HG02970 (cell line): ENCODE measurements at regions not wholly inside any gene's neighbourhood (a gene's known extent, or its start where the extent isn't known, plus 50 kb on each side); places are given as distances from the start of the nearest gene placed in this dataset.
"Not testable (repeated sequence)": the region's sequence is repeated elsewhere in the genome, so short reads cannot be mapped to it uniquely, and the experiment has no call there.

Experiments used
- ATAC-seq: cut with Tn5 transposase; IDR thresholded peaks from one replicate; pipeline ENCODE4 v1.9.1; 2021; ENCODE audit warnings: mild to moderate bottlenecking, moderate library complexity, moderate number of reproducible peaks; ENCODE audit not compliant: unreplicated experiment, low FRiP score

- not testable (repeated sequence) for ATAC-seq
These were observed 69.5 kb downstream of the NPIPA7 start for GRCh38 chr16:16448423-16448822.

GRCh38 chr16:16449712-16450237, 70.8 kb downstream of the NPIPA7 start:
- ATAC-seq, result not testable (repeated sequence)

- ATAC-seq, result not testable (repeated sequence)
These were observed 72.9 kb downstream of the NPIPA7 start for GRCh38 chr16:16451721-16452410.

- not testable (repeated sequence) for ATAC-seq
These were observed 79.6 kb downstream of the NPIPA7 start for GRCh38 chr16:16458579-16458978.

DNA sequence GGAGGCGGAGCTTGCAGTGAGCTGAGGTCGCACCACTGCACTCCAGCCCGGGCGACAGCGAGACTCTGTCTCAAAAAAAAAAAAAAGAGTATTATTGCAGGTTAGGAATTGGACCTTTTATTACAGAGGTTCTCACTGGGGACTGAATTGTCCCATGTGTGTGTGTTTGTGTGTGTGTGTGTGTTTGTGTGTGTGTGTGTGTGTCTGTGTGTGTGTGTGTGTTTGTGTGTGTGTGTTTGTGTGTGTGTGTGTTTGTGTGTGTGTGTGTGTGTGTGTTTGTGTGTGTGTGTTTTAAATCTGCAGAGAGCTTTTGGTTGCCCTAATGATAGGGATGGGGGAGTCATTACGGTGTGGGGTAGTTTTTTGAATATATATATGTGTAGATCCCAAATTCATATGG, 84.9 kb downstream of the NPIPA7 start:
- ATAC-seq, result not testable (repeated sequence)

- not testable (repeated sequence) for ATAC-seq
These were observed 110.0 kb downstream of the NPIPA7 start for GRCh38 chr16:16488919-16489318.

DNA sequence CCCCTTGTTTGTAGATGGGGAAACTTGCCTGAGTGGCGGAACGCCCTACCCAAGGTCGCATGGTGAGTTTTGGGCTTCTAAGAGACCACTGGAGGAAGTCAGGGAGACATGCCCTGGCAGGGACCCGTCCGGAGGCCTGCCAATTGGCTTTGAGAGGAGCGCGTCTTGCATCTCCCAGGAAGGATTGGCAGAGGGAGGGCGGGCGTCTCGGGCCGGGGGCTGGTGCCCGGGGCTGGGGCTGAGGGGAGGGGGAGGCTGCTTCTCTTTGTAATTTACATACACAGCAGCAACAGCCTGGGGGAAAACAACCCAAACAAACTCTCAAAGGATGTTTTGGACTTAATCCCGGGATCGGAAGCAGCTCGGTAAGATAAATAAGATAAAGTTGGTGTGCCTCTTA, 110.5 kb downstream of the NPIPA7 start:
- not testable (repeated sequence) for ATAC-seq

DNA sequence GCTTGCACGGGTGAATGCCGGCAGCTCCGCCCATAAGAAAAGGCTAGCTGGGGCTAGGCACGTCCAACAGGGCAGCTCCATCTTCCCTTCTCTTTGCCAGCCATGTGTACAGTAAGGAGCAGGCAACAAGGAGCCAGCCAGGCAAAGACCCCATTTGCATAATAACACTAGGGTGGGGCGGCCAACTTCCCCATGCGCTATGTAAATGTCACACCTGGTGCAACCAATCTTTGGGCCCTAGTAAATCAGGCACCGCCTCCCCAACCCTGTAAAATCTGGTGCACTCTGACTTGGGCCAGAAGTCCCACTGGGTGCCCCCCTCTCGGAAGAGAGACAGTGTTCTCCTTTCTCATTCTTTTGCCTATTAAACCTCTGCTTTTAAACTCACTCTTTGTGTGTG, 115.2 kb downstream of the NPIPA7 start:
- not testable (repeated sequence) for ATAC-seq

DNA sequence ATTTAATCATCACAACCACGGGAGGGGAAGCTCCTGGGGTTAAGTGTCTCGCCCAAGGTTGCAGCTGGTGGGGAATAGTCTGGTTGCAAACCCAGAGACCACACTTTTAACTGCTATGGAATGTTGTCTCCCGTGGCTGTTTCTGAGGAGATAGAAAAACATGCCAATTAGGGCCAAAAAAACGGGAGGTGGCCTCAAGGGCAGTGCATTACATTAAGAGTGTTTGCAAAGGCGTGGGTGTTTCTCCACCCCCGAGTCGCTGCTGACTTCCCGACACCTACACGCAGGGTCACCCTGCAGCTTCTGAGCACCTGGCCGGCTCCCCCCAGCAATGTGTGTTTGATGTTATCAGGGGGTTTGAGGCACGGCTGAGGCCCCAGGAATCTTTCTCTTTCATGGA, 116.1 kb downstream of the NPIPA7 start:
- ATAC-seq, result not testable (repeated sequence)

DNA sequence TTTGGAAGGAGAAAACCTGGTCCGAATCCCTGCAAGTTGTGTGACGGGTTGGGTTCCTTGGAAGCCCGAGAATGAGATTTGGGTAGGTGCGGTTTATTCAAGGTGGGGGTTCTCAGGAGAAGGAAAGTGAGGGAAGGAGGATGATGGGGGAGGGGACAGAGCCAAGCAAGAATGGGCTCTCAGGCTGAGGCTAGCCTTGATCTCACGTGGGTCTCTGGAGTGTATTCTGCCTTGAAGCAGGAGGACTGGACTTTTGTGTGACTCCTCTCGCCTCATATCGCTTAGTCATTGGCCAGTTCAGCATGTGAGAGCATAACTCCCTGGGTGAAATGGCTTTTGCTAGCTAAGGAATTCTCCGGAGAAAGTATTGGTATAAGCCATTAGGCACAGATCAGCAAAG, 120.9 kb downstream of the NPIPA7 start:
- ATAC-seq, result not testable (repeated sequence)

GRCh38 chr16:16507041-16507440, 128.1 kb downstream of the NPIPA7 start:
- not testable (repeated sequence) for ATAC-seq

DNA sequence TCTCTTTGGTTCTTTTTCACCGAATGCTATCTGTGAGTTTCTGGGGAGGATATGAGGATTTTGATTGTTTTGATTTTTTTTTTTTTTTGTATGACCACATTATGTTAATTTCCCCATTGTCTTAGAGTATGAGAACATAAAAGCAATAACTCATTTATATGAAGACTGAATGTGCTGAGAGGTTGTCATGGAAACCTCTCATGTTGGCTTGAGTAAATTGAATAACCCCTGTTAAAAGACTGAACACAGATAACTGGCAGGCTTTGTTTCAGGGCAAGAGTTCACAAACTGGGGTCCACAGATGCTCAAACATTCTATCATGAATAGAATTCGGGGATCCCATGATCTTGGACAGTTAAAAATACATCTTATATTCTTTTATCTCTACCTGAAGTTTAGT, 129.4 kb downstream of the NPIPA7 start:
- not testable (repeated sequence) for ATAC-seq

DNA sequence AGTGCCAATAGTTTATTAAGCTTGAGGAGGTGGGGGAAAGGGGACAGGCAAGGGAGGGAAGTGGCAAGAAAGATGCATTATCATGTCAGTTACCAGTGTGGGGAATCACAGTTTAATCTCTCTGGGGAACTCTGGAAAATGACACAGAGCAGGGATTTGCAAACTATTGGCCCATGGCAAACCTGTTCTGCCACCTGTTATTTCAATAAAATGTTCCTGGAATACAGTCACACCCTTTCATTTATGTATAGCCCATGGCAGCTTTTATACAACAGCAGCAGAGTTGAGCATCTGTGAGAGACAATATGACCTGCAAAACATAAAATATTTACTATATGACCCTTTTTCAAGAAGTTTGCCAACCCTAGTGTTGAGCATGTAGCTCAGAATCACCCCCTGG, 140.5 kb downstream of the NPIPA7 start:
- not testable (repeated sequence) for ATAC-seq

DNA sequence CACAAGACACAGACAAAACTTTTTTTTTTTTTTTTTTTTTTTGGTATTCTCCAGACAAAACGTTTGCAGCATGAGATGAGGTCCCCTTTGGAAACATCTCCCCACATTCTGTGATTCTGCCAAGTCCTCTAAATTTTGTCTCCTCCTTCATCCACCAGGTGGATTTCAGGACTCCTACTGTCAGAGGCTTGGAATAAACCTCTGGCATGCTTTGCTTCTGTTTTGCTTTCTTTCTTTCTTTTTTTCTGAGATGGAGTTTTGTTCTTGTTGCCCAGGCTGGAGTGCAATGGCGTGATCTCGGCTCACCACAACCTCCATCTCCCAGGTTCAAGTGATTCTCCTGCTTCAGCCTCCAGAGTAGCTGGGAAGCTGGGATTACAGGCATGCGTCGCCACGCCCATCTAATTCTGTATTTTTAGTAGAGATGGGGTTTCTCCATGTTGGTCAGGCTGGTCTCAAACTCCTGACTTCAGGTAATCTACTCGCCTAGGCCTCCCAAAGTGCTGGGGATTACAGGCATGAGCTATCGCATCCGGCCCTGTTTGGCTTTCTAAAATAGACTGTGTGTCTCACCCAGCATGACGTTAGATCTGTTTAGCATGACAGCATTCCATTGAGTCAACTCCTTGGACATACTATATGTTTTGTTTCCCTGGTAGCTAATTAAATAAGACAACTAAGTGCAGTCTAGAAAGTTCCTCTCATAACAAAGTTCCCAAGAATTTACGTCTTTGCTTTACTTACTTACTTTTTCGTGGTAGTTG, 142.5 kb downstream of the NPIPA7 start:
- ATAC-seq, result not testable (repeated sequence)

GRCh38 chr16:16526998-16527397, 148.1 kb downstream of the NPIPA7 start:
- not testable (repeated sequence) for ATAC-seq

- not testable (repeated sequence) for ATAC-seq
These were observed 151.8 kb downstream of the NPIPA7 start for GRCh38 chr16:16530744-16531143.

DNA sequence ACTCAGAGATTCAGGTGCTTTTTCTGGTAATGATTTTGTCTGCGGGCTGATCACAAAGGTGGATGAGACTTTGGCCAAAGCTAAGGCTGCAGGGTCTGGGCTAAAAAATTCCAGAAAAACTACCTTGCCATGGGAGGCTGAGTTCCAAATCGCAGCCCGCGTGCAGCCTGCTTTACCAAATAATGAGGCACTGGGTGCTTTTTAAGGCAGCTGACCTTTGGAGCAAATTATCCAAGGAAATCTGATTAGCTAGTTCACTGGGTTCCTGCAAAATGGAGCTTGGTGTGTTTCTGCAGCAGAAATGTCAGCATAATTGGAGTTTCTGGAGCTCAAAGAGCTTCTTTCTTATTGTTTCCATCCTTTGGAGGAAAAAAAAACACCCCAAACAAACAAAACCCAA, 156.6 kb downstream of the NPIPA7 start:
- ATAC-seq, result not testable (repeated sequence)

- not testable (repeated sequence) for ATAC-seq
These were observed 157.2 kb downstream of the NPIPA7 start for GRCh38 chr16:16536151-16536550.

DNA sequence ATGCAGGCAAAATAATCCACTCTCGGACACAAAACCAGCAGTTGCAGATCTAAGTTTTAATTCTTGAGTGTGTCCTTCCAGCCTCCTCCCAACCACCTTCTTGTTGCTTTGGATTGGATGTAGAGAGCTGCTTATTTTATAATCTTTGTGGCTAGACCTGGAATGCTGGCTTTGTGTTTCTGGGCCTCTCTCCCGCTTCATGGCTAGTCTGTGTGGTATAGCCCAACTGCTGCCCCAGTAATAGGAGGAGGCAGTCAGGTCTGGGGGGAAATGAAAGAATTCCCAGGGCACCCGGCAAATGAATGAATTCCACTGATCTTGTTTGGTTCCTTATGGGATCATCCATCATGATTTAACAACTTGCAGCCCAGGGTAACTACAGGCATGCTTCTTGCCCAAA, 170.8 kb downstream of the NPIPA7 start:
- not testable (repeated sequence) for ATAC-seq

- not testable (repeated sequence) for ATAC-seq
These were observed 171.9 kb downstream of the NPIPA7 start for GRCh38 chr16:16550824-16551223.

- ATAC-seq, result not testable (repeated sequence)
These were observed 173.9 kb downstream of the NPIPA7 start for GRCh38 chr16:16552819-16553340.
